Fibroblast of lung (primary cell): ENCODE measurements at regions not wholly inside any gene's neighbourhood (a gene's known extent, or its start where the extent isn't known, plus 50 kb on each side); places are given as distances from the start of the nearest gene placed in this dataset.

Experiments used
- DNase-seq, 2 donors: peaks; one replicate each; pipeline versions ENCODE4 v3.0.0 to v3.0.0-alpha.2; 2010; ENCODE audit warnings: low read depth in 2 of 2
- H2AFZ ChIP-seq: 2 replicates; pipeline ENCODE4 v1.5.1; 2012; ENCODE audit warnings: low read length, control low read depth, inconsistent platforms
- H3K27ac ChIP-seq: 2 replicates; pipeline ENCODE4 v1.5.1; 2011; ENCODE audit warnings: low read length, control low read depth; ENCODE audit not compliant: insufficient read depth
- H3K27me3 ChIP-seq: 2 replicates; pipeline ENCODE4 v1.5.1; 2011; ENCODE audit warnings: mild to moderate bottlenecking, low read length; ENCODE audit not compliant: control insufficient read depth, insufficient read depth
- H3K36me3 ChIP-seq: 2 replicates; pipeline ENCODE4 v1.5.1; 2011; ENCODE audit warnings: low read length; ENCODE audit not compliant: control insufficient read depth, insufficient read depth
- H3K4me1 ChIP-seq: 2 replicates; pipeline ENCODE4 v1.5.1; 2011; ENCODE audit warnings: low read length; ENCODE audit not compliant: control insufficient read depth, insufficient read depth; ENCODE audit errors: extremely low read depth
- H3K4me2 ChIP-seq: 2 replicates; pipeline ENCODE4 v1.5.1; 2011; ENCODE audit warnings: low read length, control low read depth; ENCODE audit not compliant: insufficient read depth; ENCODE audit errors: extremely low read depth
- H3K4me3 ChIP-seq, 4 experiments: fragments of 200-600 bp in 1 of 4; sonication (generic) in 1 of 4; replicated peaks in 1 of 4; 2 replicates each; pipeline ENCODE4 v1.5.1; 2011 to 2016; ENCODE audit warnings: low read length in 4 of 4, low read depth in 3 of 4, mild to moderate bottlenecking in 3 of 4, control low read depth in 2 of 4, inconsistent platforms in 1 of 4, mixed read lengths in 1 of 4; ENCODE audit not compliant: insufficient read depth in 1 of 4; ENCODE audit errors: control extremely low read depth in 1 of 4
- H3K79me2 ChIP-seq: 2 replicates; pipeline ENCODE4 v1.5.1; 2012; ENCODE audit warnings: mild to moderate bottlenecking, low read length, inconsistent platforms; ENCODE audit not compliant: control insufficient read depth, insufficient read depth
- H3K9ac ChIP-seq: 2 replicates; pipeline ENCODE4 v1.5.1; 2011; ENCODE audit warnings: mild to moderate bottlenecking, low read length, control low read depth; ENCODE audit not compliant: insufficient read depth
- H3K9me3 ChIP-seq: 2 replicates; pipeline ENCODE4 v1.5.1; 2012; ENCODE audit warnings: low read depth, low read length; ENCODE audit not compliant: control insufficient read depth, insufficient read depth
- H4K20me1 ChIP-seq: 2 replicates; pipeline ENCODE4 v1.5.1; 2011; ENCODE audit warnings: low read length; ENCODE audit not compliant: control insufficient read depth, insufficient read depth; ENCODE audit errors: extremely low read depth
- CTCF ChIP-seq, 2 donors: IDR thresholded peaks in 1 of 2; conservative IDR thresholded peaks in 1 of 2; 1 replicate in 1 of 2; 2 replicates in 1 of 2; pipeline ENCODE4 v1.5.1; 2011 to 2012; ENCODE audit warnings: low read length in 2 of 2, control low read depth in 1 of 2, inconsistent platforms in 1 of 2, low read depth in 1 of 2, mild to moderate bottlenecking in 1 of 2
- EZH2 ChIP-seq: IDR thresholded peaks from 2 replicates; pipeline ENCODE4 v1.5.1; 2012; ENCODE audit warnings: low read length, control low read depth, mild to moderate bottlenecking; ENCODE audit errors: missing control alignments

GRCh38 chr21:23639721-23640120 lies 1967.6 kb downstream of the MRPL39 start:
- H3K4me1 ChIP-seq: no peaks in the 10 kb centered on the region
- H3K9ac ChIP-seq: no peak overlapping the region
- H3K36me3 ChIP-seq: no peaks in the 10 kb centered on the region
- H2AFZ ChIP-seq: no peak overlapping the region
- no peak overlapping the region for H3K27ac ChIP-seq
- H3K4me2 ChIP-seq: no peak overlapping the region
- no peaks in the 10 kb centered on the region for H3K79me2 ChIP-seq
- TF ChIP-seq CTCF (conservative IDR thresholded peaks at IDR 0.05 in 1 of 2, IDR thresholded peaks at IDR 0.05 in 1 of 2; ENCODE audit: low read depth in 1 of 2, low read length in 2 of 2) (no peak), EZH2 (no peak)
- H4K20me1 ChIP-seq: no peaks in the 10 kb centered on the region
- DNase-seq: no peak
- no peaks in the 10 kb centered on the region for H3K9me3 ChIP-seq
- no peak overlapping the region for H3K4me3 ChIP-seq
- no peaks in the 10 kb centered on the region for H3K27me3 ChIP-seq

DNA sequence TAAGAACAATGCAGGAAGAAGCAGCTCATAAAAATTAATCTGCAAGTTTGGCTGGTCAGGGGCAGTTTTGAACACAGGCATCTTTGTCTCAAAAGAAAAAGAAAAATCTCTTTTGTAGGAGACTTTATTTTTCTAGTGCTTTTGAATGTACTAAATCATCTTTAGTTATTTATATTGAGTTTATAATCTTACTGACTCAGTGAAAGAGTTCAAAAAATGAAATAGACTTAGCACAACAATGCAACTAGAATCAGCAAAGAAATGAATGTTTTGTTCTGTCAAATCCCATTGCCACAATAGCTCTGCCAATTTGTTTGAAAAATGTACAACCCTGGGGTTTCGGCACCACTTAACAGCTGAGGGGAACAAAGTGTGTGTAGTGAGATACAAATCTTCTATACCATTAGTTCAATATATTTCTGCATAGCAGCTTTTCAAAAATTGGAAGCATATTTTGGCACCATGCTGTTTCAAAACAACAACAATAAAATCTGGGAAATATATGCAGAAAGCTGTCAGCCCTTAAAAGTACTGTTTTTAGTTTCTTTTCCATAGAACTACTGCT lies 1969.1 kb downstream of the MRPL39 start:
- Histone ChIP-seq H3K27me3 (no peaks in the 10 kb centered on the region), H3K36me3 (no peaks in the 10 kb centered on the region), H3K4me2 (no peak overlapping the region), H3K79me2 (no peaks in the 10 kb centered on the region), H3K9me3 (no peaks in the 10 kb centered on the region), H3K27ac (no peak overlapping the region), H4K20me1 (no peaks in the 10 kb centered on the region), H3K4me3 (no peak overlapping the region), H3K4me1 (no peaks in the 10 kb centered on the region), H2AFZ (no peak overlapping the region), H3K9ac (no peak overlapping the region)
- DNase-seq: no peak
- TF ChIP-seq EZH2 (no peak), CTCF (conservative IDR thresholded peaks at IDR 0.05 in 1 of 2, IDR thresholded peaks at IDR 0.05 in 1 of 2; ENCODE audit: low read depth in 1 of 2, low read length in 2 of 2) (no peak)

DNA sequence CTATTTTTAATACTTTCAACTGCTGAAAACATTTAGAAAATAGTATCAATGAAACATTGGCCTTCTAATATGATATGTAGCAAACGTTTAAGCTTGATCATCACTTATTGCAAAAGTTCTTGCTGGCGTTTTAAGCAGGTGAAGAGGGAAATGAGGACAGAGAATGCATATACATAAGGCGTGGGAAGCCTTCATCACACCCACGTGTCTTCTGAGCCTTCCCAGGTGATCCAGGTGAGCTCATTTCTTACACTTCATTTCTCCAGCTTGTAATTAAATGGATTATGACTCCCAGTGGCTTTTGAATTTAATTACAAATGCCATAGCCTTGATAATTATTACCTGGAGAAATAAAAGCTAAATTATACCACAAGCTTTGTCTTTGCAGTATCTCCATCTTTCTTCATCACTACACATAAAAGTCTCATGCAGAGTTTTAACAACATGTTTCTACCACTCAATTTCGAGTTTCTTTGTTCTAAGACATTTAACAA lies 1973.8 kb downstream of the MRPL39 start:
- Histone ChIP-seq H2AFZ (no peak overlapping the region), H4K20me1 (no peaks in the 10 kb centered on the region), H3K27ac (no peak overlapping the region), H3K4me3 (no peak overlapping the region), H3K4me1 (no peaks in the 10 kb centered on the region), H3K27me3 (no peaks in the 10 kb centered on the region), H3K79me2 (no peaks in the 10 kb centered on the region), H3K36me3 (no peaks in the 10 kb centered on the region), H3K4me2 (no peak overlapping the region), H3K9ac (no peak overlapping the region), H3K9me3 (no peaks in the 10 kb centered on the region)
- no peak for DNase-seq
- TF ChIP-seq EZH2: no peak
- no peak for TF ChIP-seq CTCF (conservative IDR thresholded peaks at IDR 0.05 in 1 of 2, IDR thresholded peaks at IDR 0.05 in 1 of 2; ENCODE audit: low read depth in 1 of 2, low read length in 2 of 2)
